ENCODE measurements at regions not wholly inside any gene's neighbourhood (a gene's known extent, or its start where the extent isn't known, plus 50 kb on each side); places are given as distances from the start of the nearest gene placed in this dataset.

DNA sequence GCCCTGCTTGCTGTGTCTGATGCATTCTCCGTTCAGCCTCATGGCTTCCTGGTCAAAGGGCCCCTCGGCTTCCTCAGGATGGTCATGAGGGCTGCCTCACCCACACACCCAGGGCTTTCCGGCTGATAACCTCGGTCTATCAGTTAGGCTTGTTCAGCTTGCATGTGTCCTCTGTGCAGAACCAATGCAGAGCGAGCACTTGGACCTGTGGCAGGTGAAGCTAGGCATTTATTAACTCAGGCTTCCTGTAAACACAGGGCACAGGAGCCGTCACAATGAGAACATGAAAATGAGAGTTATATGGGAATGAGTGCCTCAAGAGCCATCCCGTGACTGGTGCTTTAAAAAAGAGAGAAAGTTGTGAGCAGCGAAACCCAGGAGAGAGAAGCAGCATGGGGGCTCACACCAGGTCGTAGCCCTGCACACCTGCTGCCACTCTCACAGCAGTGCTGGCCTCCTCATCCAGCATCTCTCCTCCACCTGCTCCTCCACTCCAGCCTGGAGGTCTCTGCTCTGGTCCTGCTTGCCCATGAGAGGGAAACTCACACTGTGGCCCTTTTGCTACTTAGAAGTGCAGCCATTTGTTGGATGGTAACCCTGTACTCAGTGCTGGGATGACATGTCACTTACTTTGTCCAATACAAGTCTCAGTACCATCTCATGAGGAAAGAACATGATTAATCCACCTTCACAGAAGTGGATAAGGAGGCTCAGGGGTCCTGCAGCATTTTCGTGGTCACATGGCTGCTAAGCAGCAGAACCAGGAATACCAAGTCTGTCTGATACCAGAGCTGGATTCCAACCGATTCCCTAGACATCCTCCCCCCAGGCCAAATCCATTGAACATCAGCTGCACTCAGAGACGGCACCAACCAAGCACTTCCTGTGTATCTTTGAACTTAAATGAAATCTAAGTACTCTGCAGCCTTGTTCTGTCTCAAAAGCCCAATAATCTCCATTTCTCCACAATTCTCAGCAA is 50.5 kb upstream of the IRS2 start:
- BruUV-seq (replicated peaks), result no TSS peak
- H3K4me1 ChIP-seq (ENCODE audit: control insufficient read depth, insufficient read depth, low read length), result no peaks in the 10 kb centered on the region
- no peak for TF ChIP-seq SIN3A (IDR thresholded peaks at IDR 0.05; ENCODE audit: borderline replicate concordance, insufficient read depth, low read depth, low read length)
- TF ChIP-seq, protein P1, sequence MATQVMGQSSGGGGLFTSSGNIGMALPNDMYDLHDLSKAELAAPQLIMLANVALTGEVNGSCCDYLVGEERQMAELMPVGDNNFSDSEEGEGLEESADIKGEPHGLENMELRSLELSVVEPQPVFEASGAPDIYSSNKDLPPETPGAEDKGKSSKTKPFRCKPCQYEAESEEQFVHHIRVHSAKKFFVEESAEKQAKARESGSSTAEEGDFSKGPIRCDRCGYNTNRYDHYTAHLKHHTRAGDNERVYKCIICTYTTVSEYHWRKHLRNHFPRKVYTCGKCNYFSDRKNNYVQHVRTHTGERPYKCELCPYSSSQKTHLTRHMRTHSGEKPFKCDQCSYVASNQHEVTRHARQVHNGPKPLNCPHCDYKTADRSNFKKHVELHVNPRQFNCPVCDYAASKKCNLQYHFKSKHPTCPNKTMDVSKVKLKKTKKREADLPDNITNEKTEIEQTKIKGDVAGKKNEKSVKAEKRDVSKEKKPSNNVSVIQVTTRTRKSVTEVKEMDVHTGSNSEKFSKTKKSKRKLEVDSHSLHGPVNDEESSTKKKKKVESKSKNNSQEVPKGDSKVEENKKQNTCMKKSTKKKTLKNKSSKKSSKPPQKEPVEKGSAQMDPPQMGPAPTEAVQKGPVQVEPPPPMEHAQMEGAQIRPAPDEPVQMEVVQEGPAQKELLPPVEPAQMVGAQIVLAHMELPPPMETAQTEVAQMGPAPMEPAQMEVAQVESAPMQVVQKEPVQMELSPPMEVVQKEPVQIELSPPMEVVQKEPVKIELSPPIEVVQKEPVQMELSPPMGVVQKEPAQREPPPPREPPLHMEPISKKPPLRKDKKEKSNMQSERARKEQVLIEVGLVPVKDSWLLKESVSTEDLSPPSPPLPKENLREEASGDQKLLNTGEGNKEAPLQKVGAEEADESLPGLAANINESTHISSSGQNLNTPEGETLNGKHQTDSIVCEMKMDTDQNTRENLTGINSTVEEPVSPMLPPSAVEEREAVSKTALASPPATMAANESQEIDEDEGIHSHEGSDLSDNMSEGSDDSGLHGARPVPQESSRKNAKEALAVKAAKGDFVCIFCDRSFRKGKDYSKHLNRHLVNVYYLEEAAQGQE (IDR thresholded peaks at IDR 0.05; ENCODE audit: insufficient read depth in 1 of 2, low read depth in 2 of 2, low read length in 1 of 2), result no peak
- no peak for TF ChIP-seq TCF7L2 (IDR thresholded peaks at IDR 0.05; ENCODE audit: low read depth, low read length)
- TF ChIP-seq CTCF (IDR thresholded peaks at IDR 0.05), result no peak
- TF ChIP-seq POLR2AphosphoS5 (IDR thresholded peaks at IDR 0.05; ENCODE audit: low read depth, low read length), result no peak
- H3K27me3 ChIP-seq (ENCODE audit: control insufficient read depth, insufficient read depth, low read length), result no peaks in the 10 kb centered on the region
- no peak overlapping the region for H3K4me3 ChIP-seq (ENCODE audit: low read depth in 2 of 2, low read length in 2 of 2)
- CTCF ChIA-PET, result no interaction called here
- DNase-seq (ENCODE audit: low read depth, low spot score), result no peak
- ATAC-seq, result no peak
- in situ Hi-C loops (cut with HindIII; ENCODE audit: low pct_unique_long_range_greater_than_20kb, low sequenced_read_pairs) (no loop called here), intact Hi-C loops (cut with micrococcal nuclease; ENCODE audit: unreplicated experiment) (no loop called here)
- no peak overlapping the region for H3K27ac ChIP-seq (ENCODE audit: low read length)
- POLR2A ChIA-PET, result no interaction called here
- H3K9me3 ChIP-seq (ENCODE audit: control insufficient read depth, insufficient read depth, low read depth, low read length), result no peaks in the 10 kb centered on the region
- no peaks in the 10 kb centered on the region for H3K36me3 ChIP-seq (ENCODE audit: control insufficient read depth, insufficient read depth, low read length)
